ENCODE measurements at regions not wholly inside any gene's neighbourhood (a gene's known extent, or its start where the extent isn't known, plus 50 kb on each side); places are given as distances from the start of the nearest gene placed in this dataset.
"Not testable (repeated sequence)": the region's sequence is repeated elsewhere in the genome, so short reads cannot be mapped to it uniquely, and the experiment has no call there.

- ATAC-seq (no peak), DNase-seq (ENCODE audit: low spot score) (no peak)
Measured at GRCh38 chr6:20340068-20340848, 61.4 kb upstream of the E2F3 start.

GRCh38 chr6:20341096-20341495, 60.6 kb upstream of the E2F3 start:
- ATAC-seq = no peak
- DNase-seq (ENCODE audit: low spot score) = no peak

GRCh38 chr6:20341564-20341963, 60.1 kb upstream of the E2F3 start:
- no peak for ATAC-seq
- no peak for DNase-seq (ENCODE audit: low spot score)

GRCh38 chr6:20346948-20347347, 54.7 kb upstream of the E2F3 start:
- not testable (repeated sequence) for ATAC-seq; DNase-seq (ENCODE audit: low spot score)

- ATAC-seq (no peak), DNase-seq (ENCODE audit: low spot score) (no peak)
Measured at GRCh38 chr6:20348041-20348440, 53.6 kb upstream of the E2F3 start.

GRCh38 chr6:20349225-20349624, 52.5 kb upstream of the E2F3 start:
- ATAC-seq (no peak), DNase-seq (ENCODE audit: low spot score) (no peak)

GRCh38 chr6:20350215-20350614, 51.5 kb upstream of the E2F3 start:
- ATAC-seq (no peak), DNase-seq (ENCODE audit: low spot score) (no peak)

GRCh38 chr6:20351534-20351933, 50.1 kb upstream of the E2F3 start:
- DNase-seq (ENCODE audit: low spot score) (no peak), ATAC-seq (no peak)
